Bronchial epithelial cell (primary cell): ENCODE measurements at regions not wholly inside any gene's neighbourhood (a gene's known extent, or its start where the extent isn't known, plus 50 kb on each side); places are given as distances from the start of the nearest gene placed in this dataset.

Source experiments
- DNase-seq: peaks from one replicate; pipeline ENCODE4 v3.0.0-alpha.2; 2010; ENCODE audit warnings: low read depth
- FAIRE-seq: peaks from 2 replicates; lab custom pipeline; 2011; peaks lifted over from hg19 to GRCh38; lab: Jason Lieb, UNC
- H3K27me3 ChIP-seq: 2 replicates; pipeline ENCODE4 v1.5.1; 2011; ENCODE audit warnings: low read length; ENCODE audit not compliant: control insufficient read depth, insufficient read depth
- H3K36me3 ChIP-seq: 2 replicates; pipeline ENCODE4 v1.5.1; 2011; ENCODE audit warnings: low read length; ENCODE audit not compliant: control insufficient read depth, insufficient read depth
- H3K4me3 ChIP-seq: 2 replicates; pipeline ENCODE4 v1.5.1; 2011; ENCODE audit warnings: mild to moderate bottlenecking, low read depth, low read length, control low read depth
- TF ChIP-seq, protein P1 (sequence below): IDR thresholded peaks from 2 replicates; pipeline ENCODE4 v1.5.1; 2011; ENCODE audit warnings: mild to moderate bottlenecking, moderate library complexity, low read length, control low read depth, inconsistent platforms; ENCODE audit not compliant: insufficient read depth, severe bottlenecking

GRCh38 chr11:90525962-90526361 lies 303.1 kb upstream of the CHORDC1 start:
- no peaks in the 10 kb centered on the region for H3K27me3 ChIP-seq
- no peak for FAIRE-seq
- H3K4me3 ChIP-seq: no peak overlapping the region
- TF ChIP-seq, protein P1, sequence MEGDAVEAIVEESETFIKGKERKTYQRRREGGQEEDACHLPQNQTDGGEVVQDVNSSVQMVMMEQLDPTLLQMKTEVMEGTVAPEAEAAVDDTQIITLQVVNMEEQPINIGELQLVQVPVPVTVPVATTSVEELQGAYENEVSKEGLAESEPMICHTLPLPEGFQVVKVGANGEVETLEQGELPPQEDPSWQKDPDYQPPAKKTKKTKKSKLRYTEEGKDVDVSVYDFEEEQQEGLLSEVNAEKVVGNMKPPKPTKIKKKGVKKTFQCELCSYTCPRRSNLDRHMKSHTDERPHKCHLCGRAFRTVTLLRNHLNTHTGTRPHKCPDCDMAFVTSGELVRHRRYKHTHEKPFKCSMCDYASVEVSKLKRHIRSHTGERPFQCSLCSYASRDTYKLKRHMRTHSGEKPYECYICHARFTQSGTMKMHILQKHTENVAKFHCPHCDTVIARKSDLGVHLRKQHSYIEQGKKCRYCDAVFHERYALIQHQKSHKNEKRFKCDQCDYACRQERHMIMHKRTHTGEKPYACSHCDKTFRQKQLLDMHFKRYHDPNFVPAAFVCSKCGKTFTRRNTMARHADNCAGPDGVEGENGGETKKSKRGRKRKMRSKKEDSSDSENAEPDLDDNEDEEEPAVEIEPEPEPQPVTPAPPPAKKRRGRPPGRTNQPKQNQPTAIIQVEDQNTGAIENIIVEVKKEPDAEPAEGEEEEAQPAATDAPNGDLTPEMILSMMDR: no peak
- H3K36me3 ChIP-seq: no peaks in the 10 kb centered on the region
- no peak for DNase-seq

DNA sequence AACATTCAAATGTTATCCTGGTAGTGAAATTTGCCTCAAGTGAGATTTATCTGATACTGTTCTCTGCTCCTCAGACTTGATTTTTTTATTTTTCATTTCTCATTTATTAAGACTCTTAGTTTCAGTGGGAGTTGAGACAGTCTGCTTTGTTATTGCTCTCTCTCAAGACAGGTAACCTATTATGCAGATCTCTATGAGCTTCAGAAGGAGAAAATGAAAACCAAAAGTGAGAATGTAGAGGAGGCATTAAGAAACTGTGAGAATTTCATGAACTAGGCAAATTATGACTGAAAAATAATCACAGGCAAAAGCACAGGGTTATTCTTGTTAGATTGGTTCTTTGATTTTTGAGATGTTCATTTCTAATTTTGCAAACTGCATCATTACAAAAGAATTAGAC lies 290.0 kb upstream of the CHORDC1 start:
- Histone ChIP-seq H3K4me3 (no peak overlapping the region), H3K27me3 (no peaks in the 10 kb centered on the region), H3K36me3 (no peaks in the 10 kb centered on the region)
- FAIRE-seq: no peak
- DNase-seq: no peak
- TF ChIP-seq, protein P1: no peak

DNA sequence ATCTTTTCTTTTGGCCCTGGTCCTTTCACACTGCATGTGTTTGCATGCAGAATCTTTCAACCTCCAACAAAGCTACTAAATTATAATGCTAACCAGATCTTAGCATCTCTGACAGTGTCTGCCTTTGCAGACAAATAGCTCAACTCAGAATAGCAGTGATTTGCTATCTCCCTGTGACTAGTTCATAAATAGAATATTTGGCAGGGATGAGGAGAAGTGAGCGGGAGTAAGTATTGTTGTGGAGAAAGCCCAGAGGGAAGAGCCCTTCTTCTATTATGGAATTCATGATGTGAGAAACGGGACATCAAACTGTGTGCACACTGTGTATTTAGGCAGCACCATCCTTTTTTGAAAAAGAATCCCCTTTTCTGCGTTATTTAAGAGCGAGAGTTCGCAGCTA lies 288.0 kb upstream of the CHORDC1 start:
- no peak for DNase-seq
- TF ChIP-seq, protein P1: no peak
- no peak for FAIRE-seq

DNA sequence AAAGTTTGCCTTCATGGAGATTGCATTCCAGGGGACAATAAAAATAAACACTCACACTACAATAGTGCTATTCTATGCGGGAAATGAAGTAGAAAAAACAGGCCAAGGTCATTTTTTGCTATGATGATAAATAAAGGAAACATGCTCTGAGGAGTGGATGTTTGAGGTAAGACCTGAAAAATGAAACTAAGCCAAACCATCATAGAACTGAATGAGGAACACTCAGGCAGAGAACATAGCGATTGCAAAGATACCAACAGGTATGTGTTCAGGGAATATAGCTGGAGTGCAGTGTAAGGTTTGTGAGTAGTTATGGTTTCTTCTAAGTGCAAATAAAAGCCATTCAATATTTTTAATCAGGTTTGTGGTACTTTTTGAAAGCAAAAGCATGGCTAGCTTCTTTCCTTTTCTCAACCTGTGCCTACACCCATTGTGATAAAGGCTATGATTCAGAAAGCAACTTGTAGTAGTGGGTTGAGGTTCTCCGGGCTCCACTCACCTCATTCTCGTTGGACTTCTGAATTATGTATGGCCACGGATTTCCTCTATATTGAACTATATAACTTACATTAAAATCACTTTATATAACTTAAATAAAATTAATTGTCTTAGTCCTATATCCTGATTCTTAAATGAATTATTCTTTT lies 278.2 kb upstream of the CHORDC1 start:
- DNase-seq: no peak
- H3K4me3 ChIP-seq: no peak overlapping the region
- TF ChIP-seq, protein P1: no peak
- H3K27me3 ChIP-seq: no peaks in the 10 kb centered on the region
- no peaks in the 10 kb centered on the region for H3K36me3 ChIP-seq
- FAIRE-seq: no peak

More for the DNA sequence above, 288.0 kb upstream of the CHORDC1 start:
- Histone ChIP-seq H3K36me3 (no peaks in the 10 kb centered on the region), H3K27me3 (no peaks in the 10 kb centered on the region), H3K4me3 (no peak overlapping the region)

GRCh38 chr11:90496722-90497121 lies 273.9 kb upstream of the CHORDC1 start:
- H3K36me3 ChIP-seq: no peaks in the 10 kb centered on the region
- TF ChIP-seq, protein P1: no peak
- H3K4me3 ChIP-seq: no peak overlapping the region
- FAIRE-seq (no peak), DNase-seq (no peak)
- H3K27me3 ChIP-seq: no peaks in the 10 kb centered on the region

DNA sequence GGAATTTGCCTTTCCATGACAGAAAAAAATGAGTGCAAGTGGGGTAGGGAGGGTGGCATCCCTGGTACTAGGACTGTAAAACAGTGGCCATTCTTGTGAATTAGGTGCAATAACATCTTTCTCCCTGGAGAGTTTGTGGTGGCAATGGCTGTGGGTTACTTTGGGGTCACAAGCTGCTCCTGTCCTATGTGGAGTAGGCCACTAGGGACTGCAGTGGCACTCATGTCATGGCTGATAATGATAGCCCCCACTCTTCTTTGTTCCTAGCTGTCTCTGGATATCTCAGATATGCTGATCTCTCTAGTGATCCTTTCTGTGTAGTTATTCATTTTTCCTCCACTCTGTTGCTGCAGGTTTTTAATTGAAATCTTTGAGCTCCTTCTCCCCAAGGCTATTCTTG lies 270.5 kb upstream of the CHORDC1 start:
- DNase-seq (no peak), FAIRE-seq (no peak)
- TF ChIP-seq, protein P1: no peak
- Histone ChIP-seq H3K27me3 (no peaks in the 10 kb centered on the region), H3K4me3 (no peak overlapping the region), H3K36me3 (no peaks in the 10 kb centered on the region)
